IMR-90 (cell line): ENCODE measurements at regions not wholly inside any gene's neighbourhood (a gene's known extent, or its start where the extent isn't known, plus 50 kb on each side); places are given as distances from the start of the nearest gene placed in this dataset.

Experiments
- ATAC-seq: fragments of 200-7000 bp; cut with Tn5 transposase; 2 replicates; pipeline ENCODE4 v1.9.1; 2020; ENCODE audit warnings: low read depth, mild to moderate bottlenecking, moderate library complexity
- BruUV-seq: library from RNA; stranded (reverse); fragments of 400-500 nt; replicated peaks from 2 replicates; lab custom pipeline; 2021; lab: Mats Ljungman, UMichigan
- CTCF ChIA-PET: fragments of 300-600 bp; formaldehyde crosslinking; extraction: SDS; loops from one replicate; lab custom pipeline; 2021; ENCODE audit warnings: antibody characterized with exemption; lab: Yijun Ruan, JAX
- POLR2A ChIA-PET: fragments of 300-600 bp; sonication (Branson Sonifier 250); formaldehyde crosslinking; loops from one replicate; lab custom pipeline; 2022; ENCODE audit warnings: antibody characterized with exemption; ENCODE audit not compliant: unreplicated experiment; lab: Charles Lee
- DNase-seq: peaks from one replicate; pipeline ENCODE4 v3.0.0; 2013
- H2AFZ ChIP-seq: replicated peaks from 2 replicates; pipeline ENCODE3; 2013; ENCODE audit warnings: low read length, mild to moderate bottlenecking; ENCODE audit not compliant: poor library complexity
- H2AK5ac ChIP-seq: 2 replicates; pipeline ENCODE4 v1.6.1; 2013; ENCODE audit warnings: low read depth, low read length, inconsistent platforms
- H2AK9ac ChIP-seq: replicated peaks from 2 replicates; pipeline ENCODE3; 2013; ENCODE audit warnings: mild to moderate bottlenecking, low read depth, low read length, moderate library complexity; ENCODE audit not compliant: poor library complexity
- H2BK120ac ChIP-seq: 2 replicates; pipeline ENCODE4 v1.6.1; 2013; ENCODE audit warnings: low read depth, low read length, inconsistent platforms
- H2BK15ac ChIP-seq: 3 replicates; pipeline ENCODE4 v1.6.1; 2013; ENCODE audit warnings: low read depth, low read length, inconsistent platforms
- H2BK20ac ChIP-seq: 2 replicates; pipeline ENCODE4 v1.6.1; 2013; ENCODE audit warnings: low read depth, mild to moderate bottlenecking, inconsistent platforms, low read length, moderate library complexity
- H2BK5ac ChIP-seq: 2 replicates; pipeline ENCODE4 v1.6.1; 2013; ENCODE audit warnings: mild to moderate bottlenecking, low read depth, low read length, inconsistent platforms; ENCODE audit not compliant: poor library complexity, severe bottlenecking
- H3K14ac ChIP-seq: replicated peaks from 2 replicates; pipeline ENCODE4 v1.6.1; 2013; ENCODE audit warnings: low read depth, low read length, inconsistent platforms
- H3K18ac ChIP-seq: 2 replicates; pipeline ENCODE4 v1.6.1; 2013; ENCODE audit warnings: low read depth, low read length, control low read depth
- H3K23ac ChIP-seq: 2 replicates; pipeline ENCODE4 v1.6.1; 2013; ENCODE audit warnings: low read depth, low read length, inconsistent platforms
- H3K27ac ChIP-seq: 2 replicates; pipeline ENCODE4 v1.5.1; 2013; ENCODE audit warnings: mild to moderate bottlenecking, control low read depth, low read length; ENCODE audit not compliant: insufficient read depth
- H3K27me3 ChIP-seq: 2 replicates; pipeline ENCODE4 v1.6.1; 2013; ENCODE audit warnings: low read length; ENCODE audit not compliant: control insufficient read depth, insufficient read depth
- H3K36me3 ChIP-seq: 2 replicates; pipeline ENCODE4 v1.6.1; 2013; ENCODE audit warnings: low read length, mixed read lengths; ENCODE audit not compliant: control insufficient read depth, insufficient read depth
- H3K4ac ChIP-seq: 2 replicates; pipeline ENCODE4 v1.6.1; 2013; ENCODE audit warnings: low read depth, low read length, inconsistent platforms
- H3K4me1 ChIP-seq: 2 replicates; pipeline ENCODE4 v1.6.1; 2013; ENCODE audit warnings: low read length, mixed read lengths; ENCODE audit not compliant: control insufficient read depth, insufficient read depth
- H3K4me2 ChIP-seq: 2 replicates; pipeline ENCODE4 v1.6.1; 2013; ENCODE audit warnings: low read depth, mild to moderate bottlenecking, control low read depth, low read length, moderate library complexity
- H3K4me3 ChIP-seq: 2 replicates; pipeline ENCODE4 v1.5.1; 2013; ENCODE audit warnings: low read depth, mild to moderate bottlenecking, control low read depth, low read length, moderate library complexity; ENCODE audit not compliant: insufficient read depth
- H3K56ac ChIP-seq: 2 replicates; pipeline ENCODE4 v1.6.1; 2013; ENCODE audit warnings: low read length, inconsistent platforms; ENCODE audit not compliant: insufficient read depth; ENCODE audit errors: extremely low read depth
- H3K79me1 ChIP-seq, 2 experiments: 2 replicates each; pipeline ENCODE4 v1.6.1; 2013; ENCODE audit warnings: low read length in 2 of 2, inconsistent platforms in 1 of 2, low read depth in 1 of 2
- H3K9ac ChIP-seq: 2 replicates; pipeline ENCODE4 v1.6.1; 2013; ENCODE audit warnings: low read depth, low read length, control low read depth
- H3K9me1 ChIP-seq: 2 replicates; pipeline ENCODE4 v1.6.1; 2013; ENCODE audit warnings: low read length, inconsistent platforms; ENCODE audit not compliant: insufficient read depth
- H3K9me3 ChIP-seq: 2 replicates; pipeline ENCODE4 v1.6.1; 2013; ENCODE audit warnings: low read length; ENCODE audit not compliant: control insufficient read depth, insufficient read depth
- H4K20me1 ChIP-seq: 2 replicates; pipeline ENCODE4 v1.6.1; 2013; ENCODE audit warnings: low read length, inconsistent platforms; ENCODE audit not compliant: insufficient read depth
- H4K5ac ChIP-seq: 2 replicates; pipeline ENCODE4 v1.6.1; 2013; ENCODE audit warnings: mild to moderate bottlenecking, low read depth, low read length, control low read depth
- H4K8ac ChIP-seq, 2 experiments: 2 replicates each; pipeline ENCODE4 v1.6.1; 2013; ENCODE audit warnings: low read depth in 2 of 2, low read length in 2 of 2, control low read depth in 1 of 2, inconsistent platforms in 1 of 2
- H4K91ac ChIP-seq: 2 replicates; pipeline ENCODE4 v1.6.1; 2013; ENCODE audit warnings: low read depth, low read length, inconsistent platforms; ENCODE audit not compliant: insufficient read depth
- BHLHE40 ChIP-seq: fragments of 150-350 bp; IDR thresholded peaks from 2 replicates; pipeline ENCODE4 v1.6.1; 2016; ENCODE audit warnings: mild to moderate bottlenecking, low read depth, low read length
- CEBPB ChIP-seq: IDR thresholded peaks from 2 replicates; pipeline ENCODE4 v1.6.1; 2012; ENCODE audit warnings: low read depth, low read length, improper control_type of control experiment
- CHD1 ChIP-seq: IDR thresholded peaks from 2 replicates; pipeline ENCODE4 v1.6.1; 2012; ENCODE audit warnings: low read depth, low read length, improper control_type of control experiment
- FOS ChIP-seq: fragments of 150-350 bp; IDR thresholded peaks from 2 replicates; pipeline ENCODE4 v1.6.1; 2016; ENCODE audit warnings: low read depth, low read length
- MAFK ChIP-seq: IDR thresholded peaks from 2 replicates; pipeline ENCODE4 v1.6.1; 2012; ENCODE audit warnings: low read depth, low read length, improper control_type of control experiment
- MAZ ChIP-seq: IDR thresholded peaks from 2 replicates; pipeline ENCODE4 v1.6.1; 2012; ENCODE audit warnings: low read depth, mild to moderate bottlenecking, low read length, improper control_type of control experiment, moderate library complexity, borderline replicate concordance
- MXI1 ChIP-seq: IDR thresholded peaks from 2 replicates; pipeline ENCODE4 v1.6.1; 2012; ENCODE audit warnings: low read depth, mild to moderate bottlenecking, low read length, moderate library complexity, borderline replicate concordance
- NFE2L2 ChIP-seq: fragments of 150-350 bp; IDR thresholded peaks from 2 replicates; pipeline ENCODE4 v1.6.1; 2016; ENCODE audit warnings: low read depth, mild to moderate bottlenecking, low read length
- POLR2A ChIP-seq: IDR thresholded peaks from 2 replicates; pipeline ENCODE4 v1.6.1; 2012; ENCODE audit warnings: mild to moderate bottlenecking, low read depth, low read length
- RAD21 ChIP-seq: IDR thresholded peaks from 2 replicates; pipeline ENCODE4 v1.6.1; 2012; ENCODE audit warnings: low read length, improper control_type of control experiment
- RCOR1 ChIP-seq: IDR thresholded peaks from 2 replicates; pipeline ENCODE4 v1.6.1; 2012; ENCODE audit warnings: mild to moderate bottlenecking, low read length, improper control_type of control experiment; ENCODE audit not compliant: insufficient replicate concordance
- RFX5 ChIP-seq: IDR thresholded peaks from 2 replicates; pipeline ENCODE4 v1.8.0; 2012; ENCODE audit warnings: low read depth, mild to moderate bottlenecking, low read length, moderate library complexity
- SMC3 ChIP-seq: fragments of 150-350 bp; IDR thresholded peaks from 2 replicates; pipeline ENCODE4 v1.6.1; 2016; ENCODE audit warnings: low read depth, mild to moderate bottlenecking, antibody characterized with exemption, low read length, moderate library complexity
- WGBS, 2 experiments: methylation state at CpG; one replicate each; pipeline versions ENCODE4 v1.1.5 to v1.1.7; 2013; ENCODE audit warnings: missing lambda C conversion rate in 2 of 2; ENCODE audit not compliant: insufficient read length in 1 of 2; ENCODE audit errors: extremely low coverage in 2 of 2; 5-methylcytosine and 5-hydroxymethylcytosine counted together
- dilution Hi-C: fragments of 300-500 bp; cut with HindIII; formaldehyde crosslinking; loops from one replicate; pipeline ENCODE4 v1.14.3; 2018; ENCODE audit warnings: low sequenced_read_pairs; ENCODE audit not compliant: unreplicated experiment
- in situ Hi-C: fragments of 300-500 bp; cut with MboI; formaldehyde crosslinking; loops from 3 replicates; pipeline ENCODE4 v1.14.3; 2019; ENCODE audit warnings: low sequenced_read_pairs, inconsistent platforms, mixed read lengths
- intact Hi-C: fragments of 100-400 bp; cut with micrococcal nuclease; formaldehyde crosslinking; loops from 2 replicates; pipeline ENCODE4 v1.10.0; 2022
- TF ChIP-seq, protein P1 (sequence below): conservative IDR thresholded peaks from 2 replicates; pipeline ENCODE4 v1.5.1; 2012; ENCODE audit warnings: mild to moderate bottlenecking, low read depth, low read length, improper control_type of control experiment
- TF ChIP-seq, protein P2 (sequence below): fragments of 150-350 bp; IDR thresholded peaks from 2 replicates; pipeline ENCODE4 v1.6.1; 2016; ENCODE audit warnings: low read depth, mild to moderate bottlenecking, low read length, moderate library complexity, borderline replicate concordance
- TF ChIP-seq, protein P3 (sequence below): fragments of 150-350 bp; IDR thresholded peaks from 2 replicates; pipeline ENCODE4 v1.6.1; 2017; ENCODE audit warnings: mild to moderate bottlenecking, antibody characterized with exemption, low read length, low read depth

DNA sequence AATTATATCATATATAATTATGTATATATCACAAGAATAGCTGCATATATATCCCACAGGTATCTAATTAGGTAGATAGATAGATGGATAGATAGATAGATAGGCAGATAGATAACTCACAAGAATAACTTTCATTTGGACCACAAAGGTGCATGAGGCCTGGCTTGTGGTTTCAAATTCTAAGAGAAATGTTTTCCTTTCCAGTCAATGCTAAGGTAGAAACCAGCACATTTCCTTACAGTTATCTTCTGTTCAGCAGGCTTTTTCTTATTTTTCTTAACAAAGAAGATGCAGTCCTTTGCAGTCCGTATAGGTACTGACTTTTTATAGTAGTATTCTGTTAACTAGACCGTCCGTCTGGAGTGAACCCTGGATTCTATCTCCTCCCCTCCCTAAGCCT lies 152.9 kb upstream of the ANKFN1 start:
- Histone ChIP-seq H3K79me1 (no peaks in the 10 kb centered on the region), H3K23ac (no peak overlapping the region), H3K18ac (no peak overlapping the region), H4K8ac (no peak overlapping the region), H2BK120ac (no peak overlapping the region), H3K14ac (no peak overlapping the region), H2BK15ac (no peak overlapping the region), H2BK5ac (no peak overlapping the region), H3K4me3 (no peak overlapping the region), H3K9me3 (no peaks in the 10 kb centered on the region), H4K20me1 (no peaks in the 10 kb centered on the region), H2AK5ac (no peak overlapping the region), H4K91ac (no peak overlapping the region), H2AFZ (no peak overlapping the region), H3K56ac (no peak overlapping the region), H3K4ac (no peak overlapping the region), H3K4me1 (no peaks in the 10 kb centered on the region), H3K4me2 (no peak overlapping the region), H3K9me1 (no peaks in the 10 kb centered on the region), H3K36me3 (no peaks in the 10 kb centered on the region), H2AK9ac (no peak overlapping the region), H2BK20ac (no peak overlapping the region), H3K9ac (no peak overlapping the region), H4K5ac (no peak overlapping the region), H3K27me3 (no peaks in the 10 kb centered on the region), H3K27ac (no peak overlapping the region)
- CTCF ChIA-PET: interaction anchor here (1.0 kb wide), 1 partner anchor 319 kb away, joined by 3 read pairs; no protein-coding TSS in a partner anchor
- POLR2A ChIA-PET: no interaction called here
- WGBS, 2 experiments: no CpG with 5 or more reads among the region's 3 CpGs
- in situ Hi-C loops: no loop called here
- DNase-seq (no peak), ATAC-seq (no peak)
- TF ChIP-seq CHD1: no peak
- no peak for TF ChIP-seq FOS
- TF ChIP-seq, protein P1, sequence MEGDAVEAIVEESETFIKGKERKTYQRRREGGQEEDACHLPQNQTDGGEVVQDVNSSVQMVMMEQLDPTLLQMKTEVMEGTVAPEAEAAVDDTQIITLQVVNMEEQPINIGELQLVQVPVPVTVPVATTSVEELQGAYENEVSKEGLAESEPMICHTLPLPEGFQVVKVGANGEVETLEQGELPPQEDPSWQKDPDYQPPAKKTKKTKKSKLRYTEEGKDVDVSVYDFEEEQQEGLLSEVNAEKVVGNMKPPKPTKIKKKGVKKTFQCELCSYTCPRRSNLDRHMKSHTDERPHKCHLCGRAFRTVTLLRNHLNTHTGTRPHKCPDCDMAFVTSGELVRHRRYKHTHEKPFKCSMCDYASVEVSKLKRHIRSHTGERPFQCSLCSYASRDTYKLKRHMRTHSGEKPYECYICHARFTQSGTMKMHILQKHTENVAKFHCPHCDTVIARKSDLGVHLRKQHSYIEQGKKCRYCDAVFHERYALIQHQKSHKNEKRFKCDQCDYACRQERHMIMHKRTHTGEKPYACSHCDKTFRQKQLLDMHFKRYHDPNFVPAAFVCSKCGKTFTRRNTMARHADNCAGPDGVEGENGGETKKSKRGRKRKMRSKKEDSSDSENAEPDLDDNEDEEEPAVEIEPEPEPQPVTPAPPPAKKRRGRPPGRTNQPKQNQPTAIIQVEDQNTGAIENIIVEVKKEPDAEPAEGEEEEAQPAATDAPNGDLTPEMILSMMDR: no peak
- TF ChIP-seq, protein P2, sequence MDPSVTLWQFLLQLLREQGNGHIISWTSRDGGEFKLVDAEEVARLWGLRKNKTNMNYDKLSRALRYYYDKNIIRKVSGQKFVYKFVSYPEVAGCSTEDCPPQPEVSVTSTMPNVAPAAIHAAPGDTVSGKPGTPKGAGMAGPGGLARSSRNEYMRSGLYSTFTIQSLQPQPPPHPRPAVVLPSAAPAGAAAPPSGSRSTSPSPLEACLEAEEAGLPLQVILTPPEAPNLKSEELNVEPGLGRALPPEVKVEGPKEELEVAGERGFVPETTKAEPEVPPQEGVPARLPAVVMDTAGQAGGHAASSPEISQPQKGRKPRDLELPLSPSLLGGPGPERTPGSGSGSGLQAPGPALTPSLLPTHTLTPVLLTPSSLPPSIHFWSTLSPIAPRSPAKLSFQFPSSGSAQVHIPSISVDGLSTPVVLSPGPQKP: no peak
- TF ChIP-seq, protein P3, sequence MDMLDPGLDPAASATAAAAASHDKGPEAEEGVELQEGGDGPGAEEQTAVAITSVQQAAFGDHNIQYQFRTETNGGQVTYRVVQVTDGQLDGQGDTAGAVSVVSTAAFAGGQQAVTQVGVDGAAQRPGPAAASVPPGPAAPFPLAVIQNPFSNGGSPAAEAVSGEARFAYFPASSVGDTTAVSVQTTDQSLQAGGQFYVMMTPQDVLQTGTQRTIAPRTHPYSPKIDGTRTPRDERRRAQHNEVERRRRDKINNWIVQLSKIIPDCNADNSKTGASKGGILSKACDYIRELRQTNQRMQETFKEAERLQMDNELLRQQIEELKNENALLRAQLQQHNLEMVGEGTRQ: no peak
- no peak for TF ChIP-seq CEBPB
- TF ChIP-seq MAZ: no peak
- no peak for TF ChIP-seq BHLHE40
- TF ChIP-seq RCOR1: no peak
- no peak for TF ChIP-seq MXI1
- no peak for TF ChIP-seq SMC3
- no peak for TF ChIP-seq NFE2L2
- TF ChIP-seq MAFK: no peak
- TF ChIP-seq RFX5: no peak
- no peak for TF ChIP-seq POLR2A
- no peak for TF ChIP-seq RAD21
- intact Hi-C loops: no loop called here
- no TSS peak for BruUV-seq
- dilution Hi-C loops: no loop called here
